ENCODE measurements at regions not wholly inside any gene's neighbourhood (a gene's known extent, or its start where the extent isn't known, plus 50 kb on each side); places are given as distances from the start of the nearest gene placed in this dataset.
A peak's percentile ranks its signal among the peaks of the same experiment; 100 is the strongest.

GRCh38 chr2:43149482-43150107 lies 76.8 kb downstream of the ZFP36L2 start (continued):
- TF ChIP-seq ZNF687 (IDR thresholded peaks at IDR 0.05) (no peak), RFX5 (IDR thresholded peaks at IDR 0.05; ENCODE audit: low read depth, low read length) (no peak), MLLT1 (IDR thresholded peaks at IDR 0.05) (peak; percentile 96), CHD4 (IDR thresholded peaks at IDR 0.05) (no peak), MAX (IDR thresholded peaks at IDR 0.05; ENCODE audit: low read depth, low read length) (no peak), RCOR1 (conservative IDR thresholded peaks at IDR 0.05; ENCODE audit: low read depth, low read length) (no peak), PML (IDR thresholded peaks at IDR 0.05; ENCODE audit: low read length) (no peak), NR2C1 (IDR thresholded peaks at IDR 0.05) (no peak), ETV6 (conservative IDR thresholded peaks at IDR 0.05 in 1 of 2, IDR thresholded peaks at IDR 0.05 in 1 of 2; ENCODE audit: borderline replicate concordance in 1 of 2, low read depth in 1 of 2) (no peak), NR2C2 (IDR thresholded peaks at IDR 0.05; ENCODE audit: borderline replicate concordance, control insufficient read depth, insufficient read length, low read depth) (no peak), SUZ12 (IDR thresholded peaks at IDR 0.05; ENCODE audit: unreplicated experiment) (no peak), SIX5 (IDR thresholded peaks at IDR 0.05; ENCODE audit: low read depth, low read length, severe bottlenecking) (no peak), ZNF207 (IDR thresholded peaks at IDR 0.05; ENCODE audit: borderline replicate concordance) (no peak), STAT1 (conservative IDR thresholded peaks at IDR 0.05) (no peak), FOS (IDR thresholded peaks at IDR 0.05; ENCODE audit: borderline replicate concordance, extremely low read depth, insufficient read length) (no peak), ATF2 (IDR thresholded peaks at IDR 0.05; ENCODE audit: low read length) (no peak), TBL1XR1 (IDR thresholded peaks at IDR 0.05; ENCODE audit: low read depth, low read length) (no peak), ZBED1 (IDR thresholded peaks at IDR 0.05; ENCODE audit: borderline replicate concordance) (no peak), SMAD5 (IDR thresholded peaks at IDR 0.05; ENCODE audit: low read depth) (no peak), KDM1A (IDR thresholded peaks at IDR 0.05; ENCODE audit: borderline replicate concordance) (no peak), KAT2A (conservative IDR thresholded peaks at IDR 0.05; ENCODE audit: control insufficient read depth, low read depth, low read length) (no peak), ATF7 (IDR thresholded peaks at IDR 0.05; ENCODE audit: low read depth) (no peak; the same call in 1 of the 2 replicates), FOXM1 (IDR thresholded peaks at IDR 0.05; ENCODE audit: low read depth, low read length) (no peak)
- TF ChIP-seq, protein P1, sequence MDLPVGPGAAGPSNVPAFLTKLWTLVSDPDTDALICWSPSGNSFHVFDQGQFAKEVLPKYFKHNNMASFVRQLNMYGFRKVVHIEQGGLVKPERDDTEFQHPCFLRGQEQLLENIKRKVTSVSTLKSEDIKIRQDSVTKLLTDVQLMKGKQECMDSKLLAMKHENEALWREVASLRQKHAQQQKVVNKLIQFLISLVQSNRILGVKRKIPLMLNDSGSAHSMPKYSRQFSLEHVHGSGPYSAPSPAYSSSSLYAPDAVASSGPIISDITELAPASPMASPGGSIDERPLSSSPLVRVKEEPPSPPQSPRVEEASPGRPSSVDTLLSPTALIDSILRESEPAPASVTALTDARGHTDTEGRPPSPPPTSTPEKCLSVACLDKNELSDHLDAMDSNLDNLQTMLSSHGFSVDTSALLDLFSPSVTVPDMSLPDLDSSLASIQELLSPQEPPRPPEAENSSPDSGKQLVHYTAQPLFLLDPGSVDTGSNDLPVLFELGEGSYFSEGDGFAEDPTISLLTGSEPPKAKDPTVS (IDR thresholded peaks at IDR 0.05; ENCODE audit: low read depth, low read length): no peak
